ENCODE measurements at regions not wholly inside any gene's neighbourhood (a gene's known extent, or its start where the extent isn't known, plus 50 kb on each side); places are given as distances from the start of the nearest gene placed in this dataset.

DNA sequence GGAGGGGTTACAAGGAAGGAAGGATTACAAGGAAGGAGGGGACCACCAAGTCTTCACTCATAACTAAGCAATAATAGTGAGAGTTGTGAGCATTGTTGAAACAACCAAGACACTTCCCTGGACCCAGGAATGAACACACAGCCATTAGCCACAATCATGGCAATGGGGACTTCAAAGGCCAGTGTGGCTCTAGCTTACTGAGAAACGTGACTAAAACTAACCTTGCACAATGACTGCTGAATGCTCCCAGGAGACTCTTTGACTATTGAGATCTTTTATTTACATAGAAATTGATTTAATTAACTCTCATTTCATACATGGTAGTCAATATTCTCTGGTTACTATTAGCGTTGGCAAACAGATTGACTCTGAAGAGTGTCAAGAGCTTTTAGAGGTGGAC, 263.0 kb upstream of the SOX5 start:
- Histone ChIP-seq H3F3A (ENCODE audit: low read length, unreplicated experiment) (no peaks in the 10 kb centered on the region), H4K20me1 (ENCODE audit: low read length) (no peaks in the 10 kb centered on the region), H3K9me3 (ENCODE audit: low read length) (no peaks in the 10 kb centered on the region), H2AFZ (ENCODE audit: low read length) (no peak overlapping the region), H3K4me1 (ENCODE audit: insufficient read depth, low read length) (no peaks in the 10 kb centered on the region), H3K27me3 (ENCODE audit: low read length) (no peaks in the 10 kb centered on the region; the same call in 1 of the 2 replicates), H3K9me2 (replicated peaks; ENCODE audit: low read length) (no peaks in the 10 kb centered on the region), H3K4me3 (ENCODE audit: low read length) (no peak overlapping the region), H3K36me3 (ENCODE audit: low read depth, low read length) (no peaks in the 10 kb centered on the region), H3K79me2 (ENCODE audit: low read length) (no peaks in the 10 kb centered on the region), H3K27ac (ENCODE audit: low read length) (no peak overlapping the region), H3K4me2 (ENCODE audit: low read length) (no peak overlapping the region), H3K9ac (ENCODE audit: low read length) (no peak overlapping the region)
- intact Hi-C loops (cut with micrococcal nuclease), result no loop called here
- no TSS peak for BruUV-seq (replicated peaks)
- DNase-seq (no peak), ATAC-seq (no peak)
- no peak for TF ChIP-seq EZH2 (IDR thresholded peaks at IDR 0.05; ENCODE audit: low read length, unreplicated experiment)
- TF ChIP-seq EZH2phosphoT487 (IDR thresholded peaks at IDR 0.05; ENCODE audit: borderline replicate concordance, low read length), result no peak
- TF ChIP-seq, protein P1, sequence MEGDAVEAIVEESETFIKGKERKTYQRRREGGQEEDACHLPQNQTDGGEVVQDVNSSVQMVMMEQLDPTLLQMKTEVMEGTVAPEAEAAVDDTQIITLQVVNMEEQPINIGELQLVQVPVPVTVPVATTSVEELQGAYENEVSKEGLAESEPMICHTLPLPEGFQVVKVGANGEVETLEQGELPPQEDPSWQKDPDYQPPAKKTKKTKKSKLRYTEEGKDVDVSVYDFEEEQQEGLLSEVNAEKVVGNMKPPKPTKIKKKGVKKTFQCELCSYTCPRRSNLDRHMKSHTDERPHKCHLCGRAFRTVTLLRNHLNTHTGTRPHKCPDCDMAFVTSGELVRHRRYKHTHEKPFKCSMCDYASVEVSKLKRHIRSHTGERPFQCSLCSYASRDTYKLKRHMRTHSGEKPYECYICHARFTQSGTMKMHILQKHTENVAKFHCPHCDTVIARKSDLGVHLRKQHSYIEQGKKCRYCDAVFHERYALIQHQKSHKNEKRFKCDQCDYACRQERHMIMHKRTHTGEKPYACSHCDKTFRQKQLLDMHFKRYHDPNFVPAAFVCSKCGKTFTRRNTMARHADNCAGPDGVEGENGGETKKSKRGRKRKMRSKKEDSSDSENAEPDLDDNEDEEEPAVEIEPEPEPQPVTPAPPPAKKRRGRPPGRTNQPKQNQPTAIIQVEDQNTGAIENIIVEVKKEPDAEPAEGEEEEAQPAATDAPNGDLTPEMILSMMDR (conservative IDR thresholded peaks at IDR 0.05; ENCODE audit: low read depth, low read length), result no peak
- CTCF ChIA-PET, result no interaction called here
- POLR2A ChIA-PET (ENCODE audit: unreplicated experiment), result no interaction called here

DNA sequence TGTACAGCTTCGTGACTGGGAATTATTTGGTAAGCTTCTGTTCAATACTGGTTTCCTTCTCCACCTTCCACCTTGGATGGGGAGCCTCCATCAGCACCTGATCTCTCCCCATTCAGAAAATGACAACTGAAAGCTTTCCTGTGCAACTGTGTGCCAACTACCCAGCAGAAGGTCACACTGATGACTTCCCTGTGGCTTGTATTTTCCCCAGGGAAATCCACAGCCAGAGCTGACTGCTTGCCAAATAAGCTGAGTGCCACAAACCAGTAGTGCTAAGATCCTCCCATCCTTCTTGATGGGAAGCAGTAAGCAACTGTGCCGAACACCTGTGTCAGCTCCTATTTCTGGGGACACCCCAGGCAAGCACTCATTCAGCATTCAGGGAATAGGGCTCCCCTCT, 257.2 kb upstream of the SOX5 start:
- CTCF ChIA-PET, result no interaction called here

DNA sequence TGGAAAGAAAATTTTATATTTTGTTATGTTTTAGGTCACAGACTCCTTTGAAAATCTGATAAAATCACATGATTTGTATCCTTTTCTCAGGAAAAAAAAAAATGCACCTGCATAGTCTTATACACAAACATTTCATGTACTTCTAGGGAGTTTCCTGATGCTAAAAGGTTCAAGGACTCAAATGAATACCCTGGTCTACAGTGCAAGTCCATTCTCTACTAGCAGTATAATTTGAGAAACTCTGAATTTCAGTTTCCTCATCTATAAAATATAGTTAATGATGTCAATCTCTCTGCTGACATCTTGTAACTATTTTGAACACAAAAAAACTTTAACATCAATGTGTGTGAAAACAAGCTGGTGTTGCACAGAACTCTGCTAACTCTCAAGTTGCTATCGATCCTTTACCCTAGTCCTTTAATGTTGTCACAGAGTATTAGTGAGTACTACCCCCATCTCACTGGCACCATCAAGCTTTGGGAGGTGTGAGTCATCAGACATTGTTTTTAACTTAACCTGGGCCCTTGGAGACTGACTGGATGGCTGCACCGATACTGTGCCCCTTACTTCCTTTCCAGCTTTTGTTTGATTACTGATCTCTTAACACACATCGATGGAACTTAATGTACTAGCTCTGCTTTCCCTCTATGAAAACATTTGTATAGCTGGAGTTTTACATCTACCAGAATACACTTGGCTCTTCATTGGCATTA, 251.9 kb upstream of the SOX5 start:
- intact Hi-C loops (cut with micrococcal nuclease), result no loop called here
- no peaks in the 10 kb centered on the region for H3K27me3 ChIP-seq (ENCODE audit: low read length)
- no peaks in the 10 kb centered on the region for H3F3A ChIP-seq (ENCODE audit: low read length, unreplicated experiment)
- CTCF ChIA-PET, result no interaction called here
- BruUV-seq (replicated peaks), result no TSS peak
- DNase-seq, result no peak
- H3K4me1 ChIP-seq (ENCODE audit: insufficient read depth, low read length), result no peaks in the 10 kb centered on the region
- H3K9me3 ChIP-seq (ENCODE audit: low read length), result no peaks in the 10 kb centered on the region
- H2AFZ ChIP-seq (ENCODE audit: low read length), result no peak overlapping the region
- no peak for TF ChIP-seq EZH2phosphoT487 (IDR thresholded peaks at IDR 0.05; ENCODE audit: borderline replicate concordance, low read length)
- TF ChIP-seq, protein P1 (conservative IDR thresholded peaks at IDR 0.05; ENCODE audit: low read depth, low read length), result no peak
- TF ChIP-seq EZH2 (IDR thresholded peaks at IDR 0.05; ENCODE audit: low read length, unreplicated experiment), result no peak
- no peaks in the 10 kb centered on the region for H3K9me2 ChIP-seq (replicated peaks; ENCODE audit: low read length)
- H3K9ac ChIP-seq (ENCODE audit: low read length), result no peak overlapping the region
- no peak overlapping the region for H3K4me3 ChIP-seq (ENCODE audit: low read length)
- H3K4me2 ChIP-seq (ENCODE audit: low read length), result no peak overlapping the region
- POLR2A ChIA-PET (ENCODE audit: unreplicated experiment), result no interaction called here
- no peaks in the 10 kb centered on the region for H4K20me1 ChIP-seq (ENCODE audit: low read length)
- H3K27ac ChIP-seq (ENCODE audit: low read length), result no peak overlapping the region
- no peaks in the 10 kb centered on the region for H3K79me2 ChIP-seq (ENCODE audit: low read length)
- ATAC-seq, result no peak
- H3K36me3 ChIP-seq (ENCODE audit: low read depth, low read length), result no peaks in the 10 kb centered on the region

More for the DNA sequence above, 257.2 kb upstream of the SOX5 start:
- Histone ChIP-seq H3K36me3 (ENCODE audit: low read depth, low read length) (no peaks in the 10 kb centered on the region), H3K9me2 (replicated peaks; ENCODE audit: low read length) (no peaks in the 10 kb centered on the region), H3K79me2 (ENCODE audit: low read length) (no peaks in the 10 kb centered on the region), H3K4me2 (ENCODE audit: low read length) (no peak overlapping the region), H3K4me1 (ENCODE audit: insufficient read depth, low read length) (no peaks in the 10 kb centered on the region), H4K20me1 (ENCODE audit: low read length) (no peaks in the 10 kb centered on the region), H3K9me3 (ENCODE audit: low read length) (no peaks in the 10 kb centered on the region), H3K9ac (ENCODE audit: low read length) (no peak overlapping the region), H3K27me3 (ENCODE audit: low read length) (no peaks in the 10 kb centered on the region; the same call in 1 of the 2 replicates), H3K27ac (ENCODE audit: low read length) (no peak overlapping the region), H3F3A (ENCODE audit: low read length, unreplicated experiment) (no peaks in the 10 kb centered on the region), H2AFZ (ENCODE audit: low read length) (no peak overlapping the region), H3K4me3 (ENCODE audit: low read length) (no peak overlapping the region)
- DNase-seq (no peak), ATAC-seq (no peak)
- intact Hi-C loops (cut with micrococcal nuclease), result no loop called here
- POLR2A ChIA-PET (ENCODE audit: unreplicated experiment), result no interaction called here
- TF ChIP-seq, protein P1 (conservative IDR thresholded peaks at IDR 0.05; ENCODE audit: low read depth, low read length), result no peak
- TF ChIP-seq EZH2 (IDR thresholded peaks at IDR 0.05; ENCODE audit: low read length, unreplicated experiment) (no peak), EZH2phosphoT487 (IDR thresholded peaks at IDR 0.05; ENCODE audit: borderline replicate concordance, low read length) (no peak)
- BruUV-seq (replicated peaks), result no TSS peak

Data from PC-3 (cell line).